ENCODE measurements at regions not wholly inside any gene's neighbourhood (a gene's known extent, or its start where the extent isn't known, plus 50 kb on each side); places are given as distances from the start of the nearest gene placed in this dataset.

DNA sequence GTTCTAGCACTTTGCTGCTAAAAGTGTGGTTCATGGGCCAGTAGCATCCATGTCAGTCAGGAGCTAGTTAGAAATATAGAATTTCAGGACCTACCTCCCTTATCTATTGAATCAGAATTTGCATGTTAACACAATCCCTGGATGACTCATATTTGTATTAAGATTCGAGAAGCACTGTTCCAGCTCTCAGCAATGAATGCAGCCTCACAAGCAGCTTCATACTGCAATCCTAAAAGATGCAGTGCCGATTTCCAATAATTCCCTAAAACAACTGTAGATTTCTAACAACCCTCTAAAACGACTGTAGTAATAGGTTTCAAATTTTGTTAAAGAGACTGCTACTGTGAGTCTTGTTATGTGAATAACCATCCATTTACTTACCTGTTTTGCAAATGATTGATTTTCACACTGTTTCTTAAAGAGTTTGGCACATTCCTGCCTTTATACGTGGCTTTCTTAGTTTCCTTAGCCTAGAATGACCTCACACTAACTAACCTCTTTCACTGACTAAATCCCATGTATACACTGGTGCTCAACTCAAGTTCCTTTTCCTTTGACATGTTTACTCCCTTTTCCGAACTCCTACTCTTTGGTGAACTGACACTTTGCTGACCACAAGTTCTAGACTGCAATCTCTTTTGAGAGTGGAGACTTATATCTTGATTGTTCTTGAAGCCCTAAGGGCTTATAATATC lies 511.8 kb downstream of the METTL15 start:
- TF ChIP-seq, protein P1, sequence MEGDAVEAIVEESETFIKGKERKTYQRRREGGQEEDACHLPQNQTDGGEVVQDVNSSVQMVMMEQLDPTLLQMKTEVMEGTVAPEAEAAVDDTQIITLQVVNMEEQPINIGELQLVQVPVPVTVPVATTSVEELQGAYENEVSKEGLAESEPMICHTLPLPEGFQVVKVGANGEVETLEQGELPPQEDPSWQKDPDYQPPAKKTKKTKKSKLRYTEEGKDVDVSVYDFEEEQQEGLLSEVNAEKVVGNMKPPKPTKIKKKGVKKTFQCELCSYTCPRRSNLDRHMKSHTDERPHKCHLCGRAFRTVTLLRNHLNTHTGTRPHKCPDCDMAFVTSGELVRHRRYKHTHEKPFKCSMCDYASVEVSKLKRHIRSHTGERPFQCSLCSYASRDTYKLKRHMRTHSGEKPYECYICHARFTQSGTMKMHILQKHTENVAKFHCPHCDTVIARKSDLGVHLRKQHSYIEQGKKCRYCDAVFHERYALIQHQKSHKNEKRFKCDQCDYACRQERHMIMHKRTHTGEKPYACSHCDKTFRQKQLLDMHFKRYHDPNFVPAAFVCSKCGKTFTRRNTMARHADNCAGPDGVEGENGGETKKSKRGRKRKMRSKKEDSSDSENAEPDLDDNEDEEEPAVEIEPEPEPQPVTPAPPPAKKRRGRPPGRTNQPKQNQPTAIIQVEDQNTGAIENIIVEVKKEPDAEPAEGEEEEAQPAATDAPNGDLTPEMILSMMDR (IDR thresholded peaks at IDR 0.05), result no peak
- no peak for TF ChIP-seq POLR2A (IDR thresholded peaks at IDR 0.05)
